GM23338 (cell line): ENCODE measurements at regions not wholly inside any gene's neighbourhood (a gene's known extent, or its start where the extent isn't known, plus 50 kb on each side); places are given as distances from the start of the nearest gene placed in this dataset.

ENCODE experiments used
- ATAC-seq: fragments of 200-7000 bp; cut with Tn5 transposase; 3 replicates; pipeline ENCODE4 v1.9.1; 2020
- DNase-seq: peaks from one replicate; pipeline ENCODE4 v3.0.0-alpha.2; 2015; ENCODE audit warnings: low spot score
- H2AFZ ChIP-seq: fragments of 200-600 bp; sonication (generic); 2 replicates; pipeline ENCODE4 v1.8.0; 2016; ENCODE audit warnings: antibody characterized with exemption, mild to moderate bottlenecking, moderate library complexity
- H3F3A ChIP-seq: fragments of 200-600 bp; sonication (generic); replicated peaks from 2 replicates; pipeline ENCODE4 v1.8.0; 2017; ENCODE audit warnings: antibody characterized with exemption, mixed run types, low read depth
- H3K27ac ChIP-seq: fragments of 200-600 bp; sonication (generic); 2 replicates; pipeline ENCODE4 v1.6.1; 2016; ENCODE audit warnings: low read depth
- H3K27me3 ChIP-seq: fragments of 200-600 bp; sonication (generic); 2 replicates; pipeline ENCODE4 v1.8.0; 2016; ENCODE audit warnings: mild to moderate bottlenecking, mixed run types, moderate library complexity; ENCODE audit not compliant: insufficient read depth
- H3K36me3 ChIP-seq: fragments of 200-600 bp; sonication (generic); 2 replicates; pipeline ENCODE4 v1.8.0; 2016; ENCODE audit warnings: mild to moderate bottlenecking; ENCODE audit not compliant: insufficient read depth
- H3K4me1 ChIP-seq: fragments of 200-600 bp; sonication (generic); 2 replicates; pipeline ENCODE4 v1.8.0; 2016; ENCODE audit warnings: mild to moderate bottlenecking, moderate library complexity; ENCODE audit not compliant: insufficient read depth
- H3K4me2 ChIP-seq: fragments of 200-600 bp; sonication (generic); 2 replicates; pipeline ENCODE4 v1.7.1; 2017; ENCODE audit warnings: mixed run types
- H3K4me3 ChIP-seq: fragments of 200-600 bp; sonication (generic); 2 replicates; pipeline ENCODE4 v1.6.1; 2016; ENCODE audit warnings: mixed run types
- H3K79me2 ChIP-seq: fragments of 200-600 bp; sonication (generic); replicated peaks from 2 replicates; pipeline ENCODE4 v1.8.0; 2017; ENCODE audit warnings: mild to moderate bottlenecking; ENCODE audit not compliant: insufficient read depth
- H3K9me2 ChIP-seq: fragments of 200-600 bp; sonication (generic); 2 replicates; pipeline ENCODE4 v1.8.0; 2017; ENCODE audit not compliant: insufficient read depth
- H4K20me1 ChIP-seq: fragments of 200-600 bp; sonication (generic); replicated peaks from 2 replicates; pipeline ENCODE4 v1.8.0; 2017; ENCODE audit warnings: mild to moderate bottlenecking; ENCODE audit not compliant: insufficient read depth
- H3K27ac Mint-ChIP-seq: 2 replicates; pipeline ENCODE4 v1.8.0; 2020; ENCODE audit warnings: inconsistent platforms, mild to moderate bottlenecking, moderate library complexity, mixed read lengths
- H3K27me3 Mint-ChIP-seq: 3 replicates; pipeline ENCODE4 v1.8.0; 2022; ENCODE audit warnings: low read depth, mild to moderate bottlenecking, moderate library complexity, mixed read lengths, inconsistent platforms; ENCODE audit not compliant: insufficient read depth, poor library complexity
- H3K36me3 Mint-ChIP-seq: 3 replicates; pipeline ENCODE4 v1.8.0; 2021; ENCODE audit warnings: low read depth, mild to moderate bottlenecking, inconsistent platforms, moderate library complexity, mixed read lengths
- H3K4me1 Mint-ChIP-seq: 3 replicates; pipeline ENCODE4 v1.8.0; 2020; ENCODE audit warnings: mild to moderate bottlenecking, inconsistent platforms, mixed read lengths
- H3K4me3 Mint-ChIP-seq: 3 replicates; pipeline ENCODE4 v1.8.0; 2021; ENCODE audit warnings: moderate library complexity, mild to moderate bottlenecking, inconsistent platforms, mixed read lengths
- H3K9me3 Mint-ChIP-seq: 3 replicates; pipeline ENCODE4 v1.8.0; 2020; ENCODE audit warnings: moderate library complexity, mild to moderate bottlenecking, inconsistent platforms, mixed read lengths
- CREB1 ChIP-seq: fragments of 250-450 bp; sonication (Bioruptor Pico); IDR thresholded peaks from 2 replicates; pipeline ENCODE4 v1.5.0; 2020; ENCODE audit warnings: low read depth, mild to moderate bottlenecking, moderate library complexity
- CTCF ChIP-seq, 2 experiments: fragments of 200-600 bp in 1 of 2; sonication (generic) in 1 of 2; conservative IDR thresholded peaks; 2 replicates each; pipeline versions ENCODE4 v1.5.1 to v1.6.1; 2016 to 2017; ENCODE audit warnings: antibody characterized with exemption in 2 of 2, low read depth in 2 of 2, mild to moderate bottlenecking in 2 of 2, moderate library complexity in 1 of 2
- ETS1 ChIP-seq: IDR thresholded peaks from 2 replicates; pipeline ENCODE4 v1.6.1; 2016; ENCODE audit warnings: antibody characterized with exemption
- EZH2 ChIP-seq: fragments of 200-600 bp; sonication (generic); IDR thresholded peaks from one replicate; pipeline ENCODE4 v1.8.0; 2017; ENCODE audit warnings: antibody characterized with exemption, mild to moderate bottlenecking, low read depth; ENCODE audit not compliant: unreplicated experiment
- EZH2phosphoT487 ChIP-seq: fragments of 200-600 bp; sonication (generic); IDR thresholded peaks from one replicate; pipeline ENCODE4 v1.8.1; 2018; ENCODE audit warnings: antibody characterized with exemption; ENCODE audit not compliant: unreplicated experiment
- JUNB ChIP-seq: IDR thresholded peaks from one replicate; pipeline ENCODE4 v1.6.1; 2016; ENCODE audit warnings: antibody characterized with exemption; ENCODE audit not compliant: unreplicated experiment
- NANOG ChIP-seq: IDR thresholded peaks from 2 replicates; pipeline ENCODE4 v1.6.1; 2016; ENCODE audit warnings: antibody characterized with exemption, borderline replicate concordance
- POLR2AphosphoS5 ChIP-seq: IDR thresholded peaks from 2 replicates; pipeline ENCODE4 v1.6.1; 2016; ENCODE audit warnings: antibody characterized with exemption, low read depth
- REST ChIP-seq: IDR thresholded peaks from one replicate; pipeline ENCODE4 v1.6.1; 2018; ENCODE audit warnings: antibody characterized with exemption; ENCODE audit not compliant: unreplicated experiment
- STAT1 ChIP-seq: IDR thresholded peaks from one replicate; pipeline ENCODE4 v1.6.1; 2016; ENCODE audit warnings: antibody characterized with exemption; ENCODE audit not compliant: unreplicated experiment
- ZNF114 ChIP-seq: fragments of 250-450 bp; sonication (Bioruptor Pico); IDR thresholded peaks from 2 replicates; pipeline ENCODE4 v1.5.0; 2020; ENCODE audit warnings: mild to moderate bottlenecking, moderate library complexity
- ZNF331 ChIP-seq: fragments of 250-450 bp; sonication (Bioruptor Pico); IDR thresholded peaks from 2 replicates; pipeline ENCODE4 v1.5.0; 2020; ENCODE audit warnings: low read depth, mild to moderate bottlenecking, moderate library complexity
- ZNF462 ChIP-seq: fragments of 250-450 bp; sonication (Bioruptor Pico); IDR thresholded peaks from 2 replicates; pipeline ENCODE4 v1.5.0; 2020; ENCODE audit warnings: mild to moderate bottlenecking, moderate library complexity

- no peaks in the 10 kb centered on the region for H3K36me3 Mint-ChIP-seq
- peak; percentile 24 for DNase-seq
- Histone ChIP-seq H3K36me3 (no peaks in the 10 kb centered on the region), H3K4me2 (no peak overlapping the region), H3K27ac (no peak overlapping the region), H3K9me2 (no peaks in the 10 kb centered on the region), H3F3A (no peaks in the 10 kb centered on the region), H4K20me1 (no peaks in the 10 kb centered on the region), H3K4me3 (no peak overlapping the region), H2AFZ (no peak overlapping the region), H3K79me2 (no peaks in the 10 kb centered on the region), H3K4me1 (no peaks in the 10 kb centered on the region), H3K27me3 (no peaks in the 10 kb centered on the region)
- H3K4me1 Mint-ChIP-seq, result peaks cover 5% of the 10 kb centered on the region
- 0 out of 3 replicates have a peak, but pooled peaks cover 3% of the 10 kb centered on the region for H3K9me3 Mint-ChIP-seq
- no peaks in the 10 kb centered on the region for H3K27me3 Mint-ChIP-seq
- no peak for TF ChIP-seq CREB1 (CRISPR knock-in tag)
- no peak for TF ChIP-seq ZNF331 (CRISPR knock-in tag)
- TF ChIP-seq STAT1, result no peak
- TF ChIP-seq ZNF462 (CRISPR knock-in tag), result no peak
- no peak for TF ChIP-seq REST
- TF ChIP-seq ETS1, result no peak
- no peak; a peak in 2 of 4 replicates for TF ChIP-seq CTCF (conservative IDR thresholded peaks at IDR 0.05; ENCODE audit: low read depth in 2 of 2)
- TF ChIP-seq ZNF114 (CRISPR knock-in tag), result no peak
- no peak for TF ChIP-seq EZH2phosphoT487
- no peak for TF ChIP-seq POLR2AphosphoS5
- no peak for TF ChIP-seq JUNB
- TF ChIP-seq NANOG, result no peak
- no peak for TF ChIP-seq EZH2
- H3K4me3 Mint-ChIP-seq, result no peak overlapping the region
- no peak overlapping the region for H3K27ac Mint-ChIP-seq
- no peak; the same call in 2 of the 3 replicates for ATAC-seq
Measured at GRCh38 chr2:128720080-128721022, 401.7 kb upstream of the HS6ST1 start.
